Testis (tissue), 2 donors: ENCODE measurements at regions not wholly inside any gene's neighbourhood (a gene's known extent, or its start where the extent isn't known, plus 50 kb on each side); places are given as distances from the start of the nearest gene placed in this dataset.

Source experiments
- DNase-seq: peaks from one replicate; pipeline ENCODE4 v3.0.0-alpha.2; 2019
- H3K27ac ChIP-seq, 2 donors: fragments of 200-600 bp; sonication (generic); one replicate each; pipeline ENCODE4 v1.5.1; 2019
- H3K27me3 ChIP-seq: fragments of 200-600 bp; sonication (generic); one replicate; pipeline ENCODE4 v1.5.1; 2019
- H3K36me3 ChIP-seq: fragments of 200-600 bp; sonication (generic); one replicate; pipeline ENCODE4 v1.5.1; 2017; ENCODE audit warnings: low read depth; ENCODE audit errors: missing control alignments
- H3K4me1 ChIP-seq: fragments of 200-600 bp; sonication (generic); one replicate; pipeline ENCODE4 v1.5.1; 2019
- H3K4me3 ChIP-seq, 2 donors: fragments of 200-600 bp; sonication (generic); one replicate each; pipeline ENCODE4 v1.5.1; 2017 to 2019
- H3K9me3 ChIP-seq: fragments of 200-600 bp; sonication (generic); one replicate; pipeline ENCODE4 v1.5.1; 2017
- POLR2A ChIP-seq: fragments of 450-650 bp; IDR thresholded peaks from one replicate; pipeline ENCODE4 v1.6.1; 2017; ENCODE audit warnings: antibody characterized with exemption, mild to moderate bottlenecking, moderate library complexity
- WGBS, 2 donors: methylation state at CpG; one replicate each; pipeline ENCODE4 v1.1.5; 2018; 5-methylcytosine and 5-hydroxymethylcytosine counted together
- intact Hi-C: fragments of 100-400 bp; cut with DNase I; formaldehyde crosslinking; loops from one replicate; pipeline ENCODE4 v1.15.1; 2023; ENCODE audit warnings: low total_unique reads
- TF ChIP-seq, protein P1 (sequence below), 3 experiments: fragments of 450-650 bp in 2 of 3; fragments of 200-600 bp in 1 of 3; sonication (generic) in 1 of 3; IDR thresholded peaks; one replicate each; pipeline ENCODE4 v1.5.1; 2016 to 2019; ENCODE audit warnings: antibody characterized with exemption in 3 of 3, mild to moderate bottlenecking in 2 of 3, moderate library complexity in 1 of 3

DNA sequence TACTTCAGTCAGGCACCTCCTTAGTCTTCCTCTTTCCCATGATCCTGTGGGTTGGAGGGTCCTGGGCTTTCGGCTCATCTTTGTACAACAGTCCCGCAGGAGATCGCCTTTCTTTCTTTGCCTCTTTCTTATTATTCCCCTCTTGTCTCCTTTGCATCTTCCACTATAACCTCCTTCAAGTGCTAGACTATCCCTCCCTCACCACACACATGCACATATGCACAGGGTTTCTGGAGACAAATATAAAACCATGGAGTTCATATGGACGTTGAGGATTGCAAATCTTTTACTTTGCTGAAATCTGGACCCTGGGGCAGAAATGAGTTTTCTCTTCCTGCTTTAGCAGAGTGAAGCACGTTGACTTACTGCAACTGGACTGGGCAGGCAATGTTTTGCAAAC, 80.3 kb downstream of the TMEM17 start:
- intact Hi-C loops, result no loop called here
- Histone ChIP-seq H3K36me3 (peaks cover 3% of the 10 kb centered on the region), H3K9me3 (no peaks in the 10 kb centered on the region), H3K4me3 (peak overlapping the region in 1 of 2 donors; percentile 30), H3K27ac (no peak overlapping the region), H3K4me1 (no peaks in the 10 kb centered on the region), H3K27me3 (no peaks in the 10 kb centered on the region)
- TF ChIP-seq, protein P1, sequence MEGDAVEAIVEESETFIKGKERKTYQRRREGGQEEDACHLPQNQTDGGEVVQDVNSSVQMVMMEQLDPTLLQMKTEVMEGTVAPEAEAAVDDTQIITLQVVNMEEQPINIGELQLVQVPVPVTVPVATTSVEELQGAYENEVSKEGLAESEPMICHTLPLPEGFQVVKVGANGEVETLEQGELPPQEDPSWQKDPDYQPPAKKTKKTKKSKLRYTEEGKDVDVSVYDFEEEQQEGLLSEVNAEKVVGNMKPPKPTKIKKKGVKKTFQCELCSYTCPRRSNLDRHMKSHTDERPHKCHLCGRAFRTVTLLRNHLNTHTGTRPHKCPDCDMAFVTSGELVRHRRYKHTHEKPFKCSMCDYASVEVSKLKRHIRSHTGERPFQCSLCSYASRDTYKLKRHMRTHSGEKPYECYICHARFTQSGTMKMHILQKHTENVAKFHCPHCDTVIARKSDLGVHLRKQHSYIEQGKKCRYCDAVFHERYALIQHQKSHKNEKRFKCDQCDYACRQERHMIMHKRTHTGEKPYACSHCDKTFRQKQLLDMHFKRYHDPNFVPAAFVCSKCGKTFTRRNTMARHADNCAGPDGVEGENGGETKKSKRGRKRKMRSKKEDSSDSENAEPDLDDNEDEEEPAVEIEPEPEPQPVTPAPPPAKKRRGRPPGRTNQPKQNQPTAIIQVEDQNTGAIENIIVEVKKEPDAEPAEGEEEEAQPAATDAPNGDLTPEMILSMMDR (IDR thresholded peaks at IDR 0.05), result no peak
- no peak for TF ChIP-seq POLR2A
- 34 to 75% methylated on average over 5 of the region's 5 CpGs for WGBS, 2 donors
- no peak for DNase-seq

DNA sequence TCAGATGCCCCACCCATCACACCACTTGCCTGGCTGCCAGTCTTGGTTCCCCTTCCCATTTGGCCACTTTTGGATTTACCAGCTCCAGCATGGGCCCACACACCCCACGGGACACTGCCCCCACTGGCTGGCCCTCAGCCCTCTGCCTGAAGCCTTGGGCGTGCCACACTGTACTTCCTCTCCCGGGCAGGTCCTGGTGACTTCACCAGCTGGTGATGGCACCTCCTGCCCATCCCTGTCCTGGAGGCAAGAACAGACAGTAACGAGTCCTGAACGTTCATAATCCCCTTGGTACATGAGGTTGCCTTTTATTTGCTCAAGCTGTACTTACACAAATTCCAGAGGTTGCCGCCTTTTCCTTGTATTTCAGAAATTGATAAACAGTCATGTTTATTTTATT, 81.1 kb downstream of the TMEM17 start:
- Histone ChIP-seq H3K4me3 (peak overlapping the region in 1 of 2 donors; percentile 30), H3K4me1 (no peaks in the 10 kb centered on the region), H3K36me3 (peaks cover 3% of the 10 kb centered on the region), H3K27ac (no peak overlapping the region), H3K27me3 (no peaks in the 10 kb centered on the region), H3K9me3 (no peaks in the 10 kb centered on the region)
- no peak for TF ChIP-seq POLR2A
- TF ChIP-seq, protein P1 (IDR thresholded peaks at IDR 0.05), result no peak
- intact Hi-C loops, result no loop called here
- DNase-seq, result no peak
- 46 to 68% methylated on average over 6 of the region's 6 CpGs for WGBS, 2 donors

DNA sequence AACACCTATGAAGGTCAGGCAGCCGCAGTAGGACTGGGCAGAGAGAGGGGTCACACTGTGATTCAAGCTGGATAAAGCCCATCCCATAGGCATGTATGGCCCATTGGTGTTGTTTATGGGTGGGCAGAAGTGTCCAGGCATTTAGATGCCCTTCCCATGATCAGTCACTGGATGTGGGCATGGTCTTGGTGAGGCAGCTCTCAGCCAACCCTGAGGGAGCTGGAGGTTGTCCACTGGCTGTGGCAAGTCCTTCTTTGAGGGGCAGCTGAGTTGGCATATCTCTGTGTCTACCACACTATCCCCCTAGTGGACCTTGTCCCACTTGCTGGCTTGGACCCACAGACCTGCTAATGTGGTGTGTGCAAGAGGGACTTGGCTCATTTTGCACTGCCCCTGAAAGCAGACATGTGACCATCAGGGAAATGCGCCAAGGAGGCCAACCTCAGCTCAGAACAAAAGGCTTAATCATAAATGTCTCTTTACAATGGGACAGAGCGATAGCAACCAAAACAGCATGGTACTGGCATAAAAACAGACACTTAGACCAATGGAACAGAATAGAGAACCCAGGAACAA, 82.0 kb downstream of the TMEM17 start:
- no peak for TF ChIP-seq POLR2A
- TF ChIP-seq, protein P1 (IDR thresholded peaks at IDR 0.05), result no peak
- Histone ChIP-seq H3K9me3 (no peaks in the 10 kb centered on the region), H3K27ac (no peak overlapping the region), H3K27me3 (no peaks in the 10 kb centered on the region), H3K4me1 (no peaks in the 10 kb centered on the region), H3K4me3 (no peak overlapping the region), H3K36me3 (peaks cover 3% of the 10 kb centered on the region)
- intact Hi-C loops, result no loop called here
- DNase-seq, result peak; percentile 66
- WGBS, 2 donors, result 76 to 77% methylated on average over 3 of the region's 3 CpGs

DNA sequence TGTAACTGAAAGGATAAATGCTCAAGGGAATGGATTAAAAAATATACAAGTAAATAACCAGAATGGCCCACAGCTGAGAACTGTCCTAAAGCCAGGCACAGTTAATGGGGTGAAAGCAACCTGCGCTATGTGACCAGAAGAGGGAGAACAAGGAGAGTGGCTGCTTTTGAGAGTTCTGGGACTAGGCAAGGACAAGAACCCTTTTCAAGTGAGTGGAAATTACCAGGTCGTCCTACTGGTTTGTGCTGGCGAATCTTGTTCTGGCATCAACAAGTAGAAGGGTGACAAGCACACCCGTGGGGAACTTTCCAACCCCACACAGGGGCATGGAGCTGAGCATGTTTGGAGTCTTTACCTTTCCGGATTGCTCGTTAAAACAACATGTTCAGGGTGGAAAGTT, 82.8 kb downstream of the TMEM17 start:
- DNase-seq, result no peak
- Histone ChIP-seq H3K27me3 (no peaks in the 10 kb centered on the region), H3K4me3 (no peak overlapping the region), H3K4me1 (no peaks in the 10 kb centered on the region), H3K9me3 (no peaks in the 10 kb centered on the region), H3K27ac (no peak overlapping the region), H3K36me3 (peaks cover 3% of the 10 kb centered on the region)
- intact Hi-C loops, result no loop called here
- 78 to 81% methylated on average over 6 of the region's 6 CpGs for WGBS, 2 donors
- TF ChIP-seq, protein P1 (IDR thresholded peaks at IDR 0.05), result no peak
- TF ChIP-seq POLR2A, result no peak

DNA sequence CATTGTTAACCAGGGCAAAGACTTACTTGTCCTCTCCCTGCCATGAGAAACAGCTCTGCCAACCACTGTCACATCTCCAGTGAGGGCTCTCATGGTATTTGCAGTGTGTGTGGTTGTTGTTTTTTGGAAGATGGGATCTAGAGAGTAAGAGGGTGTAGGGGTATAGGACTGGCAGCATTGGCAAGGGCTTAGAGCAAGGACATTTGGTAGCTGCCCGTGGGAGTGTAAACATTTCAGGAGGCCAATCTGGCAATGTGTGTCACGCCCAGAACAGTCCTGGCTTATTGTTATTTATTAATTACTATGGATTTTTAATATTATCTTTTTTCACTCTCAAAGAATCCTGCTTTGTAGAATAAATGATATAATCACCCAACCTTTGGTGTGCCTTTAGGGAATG, 90.5 kb downstream of the TMEM17 start:
- Histone ChIP-seq H3K4me3 (no peak overlapping the region), H3K9me3 (no peaks in the 10 kb centered on the region), H3K36me3 (no peaks in the 10 kb centered on the region), H3K4me1 (peaks cover 15% of the 10 kb centered on the region), H3K27ac (no peak overlapping the region), H3K27me3 (no peaks in the 10 kb centered on the region)
- no peak for DNase-seq
- 58 to 68% methylated on average over 2 of the region's 2 CpGs for WGBS, 2 donors
- no peak for TF ChIP-seq POLR2A
- TF ChIP-seq, protein P1 (IDR thresholded peaks at IDR 0.05), result no peak
- intact Hi-C loops, result loop anchor here (10.0 kb wide), 1 partner anchor 421 kb away; no protein-coding TSS in a partner anchor
